Thyroid gland (tissue), 4 donors: ENCODE measurements at regions not wholly inside any gene's neighbourhood (a gene's known extent, or its start where the extent isn't known, plus 50 kb on each side); places are given as distances from the start of the nearest gene placed in this dataset.

Experiments used
- POLR2A ChIP-seq, 2 donors: fragments of 450-650 bp; IDR thresholded peaks; one replicate each; pipeline ENCODE4 v1.6.1; 2017; ENCODE audit warnings: antibody characterized with exemption in 2 of 2, mild to moderate bottlenecking in 2 of 2, moderate library complexity in 1 of 2
- TF ChIP-seq, protein P1 (sequence below), 6 experiments: fragments of 200-600 bp in 3 of 6; fragments of 450-650 bp in 3 of 6; sonication (generic) in 3 of 6; IDR thresholded peaks; one replicate each; pipeline ENCODE4 v1.5.1; 2016 to 2019; ENCODE audit warnings: antibody characterized with exemption in 6 of 6, mild to moderate bottlenecking in 2 of 6, inconsistent platforms in 1 of 6, moderate library complexity in 1 of 6

DNA sequence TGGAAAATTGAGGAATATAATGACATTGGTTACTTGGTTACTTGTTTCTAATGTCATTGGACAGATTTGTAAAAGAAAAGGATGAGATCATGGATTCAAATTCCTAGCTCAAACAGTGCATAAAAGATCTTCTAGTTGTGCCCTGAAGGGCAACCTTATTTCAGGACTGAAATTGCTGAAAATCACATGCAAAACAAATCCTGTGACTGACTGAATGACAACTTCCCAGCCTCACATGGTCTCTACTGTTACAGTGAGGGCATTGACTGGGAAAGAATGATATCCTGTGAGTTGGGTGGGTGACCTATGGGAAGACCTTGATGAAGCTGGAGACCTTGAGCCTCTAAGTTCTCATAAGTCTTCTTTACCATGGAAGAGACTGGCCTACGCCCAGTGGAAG is 90.4 kb upstream of the HAAO start:
- TF ChIP-seq, protein P1, sequence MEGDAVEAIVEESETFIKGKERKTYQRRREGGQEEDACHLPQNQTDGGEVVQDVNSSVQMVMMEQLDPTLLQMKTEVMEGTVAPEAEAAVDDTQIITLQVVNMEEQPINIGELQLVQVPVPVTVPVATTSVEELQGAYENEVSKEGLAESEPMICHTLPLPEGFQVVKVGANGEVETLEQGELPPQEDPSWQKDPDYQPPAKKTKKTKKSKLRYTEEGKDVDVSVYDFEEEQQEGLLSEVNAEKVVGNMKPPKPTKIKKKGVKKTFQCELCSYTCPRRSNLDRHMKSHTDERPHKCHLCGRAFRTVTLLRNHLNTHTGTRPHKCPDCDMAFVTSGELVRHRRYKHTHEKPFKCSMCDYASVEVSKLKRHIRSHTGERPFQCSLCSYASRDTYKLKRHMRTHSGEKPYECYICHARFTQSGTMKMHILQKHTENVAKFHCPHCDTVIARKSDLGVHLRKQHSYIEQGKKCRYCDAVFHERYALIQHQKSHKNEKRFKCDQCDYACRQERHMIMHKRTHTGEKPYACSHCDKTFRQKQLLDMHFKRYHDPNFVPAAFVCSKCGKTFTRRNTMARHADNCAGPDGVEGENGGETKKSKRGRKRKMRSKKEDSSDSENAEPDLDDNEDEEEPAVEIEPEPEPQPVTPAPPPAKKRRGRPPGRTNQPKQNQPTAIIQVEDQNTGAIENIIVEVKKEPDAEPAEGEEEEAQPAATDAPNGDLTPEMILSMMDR (IDR thresholded peaks at IDR 0.05): no peak
- TF ChIP-seq POLR2A (IDR thresholded peaks at IDR 0.05): no peak
